DOHH2 (cell line): ENCODE measurements at regions not wholly inside any gene's neighbourhood (a gene's known extent, or its start where the extent isn't known, plus 50 kb on each side); places are given as distances from the start of the nearest gene placed in this dataset.

Source experiments
- H3F3A ChIP-seq: fragments of 200-600 bp; sonication (generic), shearing (Covaris generic); 2 replicates; pipeline ENCODE4 v1.6.0; 2016; ENCODE audit warnings: antibody characterized with exemption, mild to moderate bottlenecking; ENCODE audit not compliant: control insufficient read depth, insufficient read depth
- H3K27ac ChIP-seq: fragments of 200-600 bp; sonication (generic); 2 replicates; pipeline ENCODE4 v1.5.1; 2014; ENCODE audit warnings: low read depth, mild to moderate bottlenecking, low read length, moderate library complexity
- H3K27me3 ChIP-seq: fragments of 200-600 bp; sonication (generic); 2 replicates; pipeline ENCODE4 v1.6.1; 2014; ENCODE audit warnings: mild to moderate bottlenecking, low read length, mixed read lengths; ENCODE audit not compliant: control insufficient read depth
- H3K36me3 ChIP-seq: fragments of 200-600 bp; sonication (generic); 2 replicates; pipeline ENCODE4 v1.6.1; 2014; ENCODE audit warnings: mild to moderate bottlenecking, low read length, moderate library complexity, mixed read lengths; ENCODE audit not compliant: control insufficient read depth
- H3K4me1 ChIP-seq: fragments of 200-600 bp; sonication (generic); 2 replicates; pipeline ENCODE4 v1.6.1; 2014; ENCODE audit warnings: mild to moderate bottlenecking, low read length, mixed read lengths; ENCODE audit not compliant: control insufficient read depth
- H3K4me2 ChIP-seq: fragments of 200-600 bp; sonication (generic); 2 replicates; pipeline ENCODE4 v1.6.0; 2014; ENCODE audit warnings: mild to moderate bottlenecking, low read length, moderate library complexity
- H3K4me3 ChIP-seq: fragments of 200-600 bp; sonication (generic); 2 replicates; pipeline ENCODE4 v1.5.1; 2014; ENCODE audit warnings: mild to moderate bottlenecking, low read length, mixed read lengths
- H3K79me2 ChIP-seq: fragments of 200-600 bp; sonication (generic); 2 replicates; pipeline ENCODE4 v1.6.1; 2014; ENCODE audit warnings: mild to moderate bottlenecking, low read length, mixed read lengths; ENCODE audit not compliant: control insufficient read depth
- H3K9me2 ChIP-seq: fragments of 200-600 bp; sonication (generic); replicated peaks from 2 replicates; pipeline ENCODE4 v1.6.1; 2014; ENCODE audit warnings: mild to moderate bottlenecking, low read length, mixed read lengths; ENCODE audit not compliant: control insufficient read depth
- H3K9me3 ChIP-seq: fragments of 200-600 bp; sonication (generic); 2 replicates; pipeline ENCODE4 v1.6.1; 2014; ENCODE audit warnings: antibody characterized with exemption, low read length, mixed read lengths; ENCODE audit not compliant: control insufficient read depth, insufficient read depth
- H4K20me1 ChIP-seq: fragments of 200-600 bp; sonication (generic); 2 replicates; pipeline ENCODE4 v1.6.0; 2014; ENCODE audit warnings: low read depth, mild to moderate bottlenecking, antibody characterized with exemption, low read length, moderate library complexity; ENCODE audit not compliant: control insufficient read depth, insufficient read depth
- EZH2phosphoT487 ChIP-seq: fragments of 200-600 bp; sonication (generic); IDR thresholded peaks from 2 replicates; pipeline ENCODE4 v1.6.1; 2017; ENCODE audit warnings: borderline replicate concordance, mild to moderate bottlenecking, antibody characterized with exemption, low read length, moderate library complexity, mixed read lengths
- TF ChIP-seq, protein P1 (sequence below): fragments of 200-600 bp; sonication (generic); IDR thresholded peaks from one replicate; pipeline ENCODE4 v1.5.1; 2014; ENCODE audit warnings: antibody characterized with exemption, mild to moderate bottlenecking, low read depth, low read length; ENCODE audit not compliant: poor library complexity, severe bottlenecking

DNA sequence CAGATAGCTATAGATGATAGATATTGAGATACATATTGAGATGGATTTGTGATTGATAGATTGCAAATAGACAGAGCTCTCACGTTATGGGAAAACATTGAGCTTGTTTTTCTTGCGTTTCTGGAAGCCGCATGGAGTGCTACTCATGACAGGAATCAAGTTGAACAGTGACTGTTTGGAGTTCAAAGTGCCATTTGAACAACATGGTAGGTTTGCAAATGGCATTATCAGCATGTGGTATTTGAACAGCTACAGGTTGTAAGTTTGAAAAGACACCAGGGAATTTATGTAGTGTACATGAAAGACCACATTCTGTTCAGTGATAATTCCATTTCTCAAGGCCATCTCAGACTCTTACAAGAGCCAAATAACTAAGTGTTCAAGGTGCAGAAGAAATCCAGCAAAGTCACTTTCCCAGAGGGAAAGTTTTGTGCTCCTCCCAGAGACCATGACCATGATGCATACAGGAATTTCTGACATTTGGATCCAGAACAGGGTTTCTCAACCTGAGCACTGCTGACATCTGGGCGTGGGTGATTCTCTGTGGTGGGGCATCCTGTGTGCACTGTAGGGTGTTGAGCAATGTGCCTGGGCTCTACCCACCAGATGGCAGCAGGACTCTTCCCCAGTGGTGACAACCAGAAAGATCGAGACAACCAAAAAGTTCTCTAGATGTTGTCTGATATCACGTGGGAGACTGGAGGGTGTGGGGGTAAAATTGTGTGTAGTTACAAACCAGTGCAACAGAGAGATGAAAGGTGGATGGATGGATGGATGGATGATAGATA lies 399.1 kb upstream of the AMELY start:
- H4K20me1 ChIP-seq = no peaks in the 10 kb centered on the region
- H3K27ac ChIP-seq = no peak overlapping the region
- peaks cover 72% of the 10 kb centered on the region for H3K79me2 ChIP-seq
- H3K9me3 ChIP-seq = no peaks in the 10 kb centered on the region
- peaks cover 3% of the 10 kb centered on the region for H3K4me1 ChIP-seq
- no peaks in the 10 kb centered on the region for H3K27me3 ChIP-seq
- H3K4me2 ChIP-seq = no peak overlapping the region
- peaks cover 27% of the 10 kb centered on the region for H3K36me3 ChIP-seq
- no peak for TF ChIP-seq EZH2phosphoT487
- TF ChIP-seq, protein P1, sequence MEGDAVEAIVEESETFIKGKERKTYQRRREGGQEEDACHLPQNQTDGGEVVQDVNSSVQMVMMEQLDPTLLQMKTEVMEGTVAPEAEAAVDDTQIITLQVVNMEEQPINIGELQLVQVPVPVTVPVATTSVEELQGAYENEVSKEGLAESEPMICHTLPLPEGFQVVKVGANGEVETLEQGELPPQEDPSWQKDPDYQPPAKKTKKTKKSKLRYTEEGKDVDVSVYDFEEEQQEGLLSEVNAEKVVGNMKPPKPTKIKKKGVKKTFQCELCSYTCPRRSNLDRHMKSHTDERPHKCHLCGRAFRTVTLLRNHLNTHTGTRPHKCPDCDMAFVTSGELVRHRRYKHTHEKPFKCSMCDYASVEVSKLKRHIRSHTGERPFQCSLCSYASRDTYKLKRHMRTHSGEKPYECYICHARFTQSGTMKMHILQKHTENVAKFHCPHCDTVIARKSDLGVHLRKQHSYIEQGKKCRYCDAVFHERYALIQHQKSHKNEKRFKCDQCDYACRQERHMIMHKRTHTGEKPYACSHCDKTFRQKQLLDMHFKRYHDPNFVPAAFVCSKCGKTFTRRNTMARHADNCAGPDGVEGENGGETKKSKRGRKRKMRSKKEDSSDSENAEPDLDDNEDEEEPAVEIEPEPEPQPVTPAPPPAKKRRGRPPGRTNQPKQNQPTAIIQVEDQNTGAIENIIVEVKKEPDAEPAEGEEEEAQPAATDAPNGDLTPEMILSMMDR = no peak
- H3F3A ChIP-seq = no peaks in the 10 kb centered on the region
- no peaks in the 10 kb centered on the region for H3K9me2 ChIP-seq
- H3K4me3 ChIP-seq = no peak overlapping the region

GRCh38 chrY:7308816-7309215 lies 397.3 kb upstream of the AMELY start:
- H3K79me2 ChIP-seq = peaks cover 70% of the 10 kb centered on the region
- no peaks in the 10 kb centered on the region for H3K9me3 ChIP-seq
- no peak overlapping the region for H3K27ac ChIP-seq
- no peaks in the 10 kb centered on the region for H4K20me1 ChIP-seq
- H3K4me2 ChIP-seq = no peak overlapping the region
- no peaks in the 10 kb centered on the region for H3K27me3 ChIP-seq
- no peaks in the 10 kb centered on the region for H3F3A ChIP-seq
- H3K36me3 ChIP-seq = peaks cover 42% of the 10 kb centered on the region
- TF ChIP-seq, protein P1 = no peak
- no peak for TF ChIP-seq EZH2phosphoT487
- no peaks in the 10 kb centered on the region for H3K9me2 ChIP-seq
- peaks cover 3% of the 10 kb centered on the region for H3K4me1 ChIP-seq
- H3K4me3 ChIP-seq = no peak overlapping the region

DNA sequence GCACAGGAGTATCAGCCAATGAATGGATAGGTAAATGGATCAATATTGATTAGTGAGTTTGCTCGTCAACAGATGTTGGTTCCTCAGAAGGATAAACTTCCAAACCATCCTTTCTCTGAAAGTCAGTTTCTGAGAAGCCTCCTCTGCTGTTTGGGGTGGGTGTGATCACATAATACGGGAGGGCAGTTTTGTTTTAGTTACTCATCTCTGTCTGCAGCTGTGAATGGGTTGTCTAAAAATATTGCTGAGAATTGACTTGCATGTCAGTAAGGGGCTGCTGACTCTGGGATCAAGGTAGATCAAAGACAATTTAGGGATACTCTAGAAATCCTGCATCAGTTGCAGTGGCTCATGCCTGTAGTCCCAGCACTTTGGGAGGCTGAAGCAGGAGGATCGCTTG lies 390.8 kb upstream of the AMELY start:
- H3K36me3 ChIP-seq = peaks cover 28% of the 10 kb centered on the region
- no peaks in the 10 kb centered on the region for H3K9me3 ChIP-seq
- H3K27ac ChIP-seq = no peak overlapping the region
- H4K20me1 ChIP-seq = no peaks in the 10 kb centered on the region
- H3K4me2 ChIP-seq = no peak overlapping the region
- peaks cover 62% of the 10 kb centered on the region for H3K79me2 ChIP-seq
- peaks cover 23% of the 10 kb centered on the region for H3K4me1 ChIP-seq
- no peak overlapping the region for H3K4me3 ChIP-seq
- H3K9me2 ChIP-seq = no peaks in the 10 kb centered on the region
- no peaks in the 10 kb centered on the region for H3F3A ChIP-seq
- H3K27me3 ChIP-seq = no peaks in the 10 kb centered on the region
- no peak for TF ChIP-seq EZH2phosphoT487
- TF ChIP-seq, protein P1 = no peak
